MCF 10A (cell line): ENCODE measurements at regions not wholly inside any gene's neighbourhood (a gene's known extent, or its start where the extent isn't known, plus 50 kb on each side); places are given as distances from the start of the nearest gene placed in this dataset.

Experiments used
- BruUV-seq: library from RNA; stranded (reverse); fragments of 400-500 nt; replicated peaks from 2 replicates; lab custom pipeline; 2021; lab: Mats Ljungman, UMichigan
- CTCF ChIA-PET: fragments of 300-600 bp; sonication (Branson Sonifier 250); formaldehyde crosslinking; extraction: SDS; loops from one replicate; lab custom pipeline; 2021; ENCODE audit warnings: antibody characterized with exemption, inconsistent platforms; lab: Yijun Ruan, JAX
- POLR2A ChIA-PET: fragments of 300-600, 350-650 bp; sonication (Branson Sonifier 250); formaldehyde crosslinking; extraction: SDS; loops from one replicate; lab custom pipeline; 2020; ENCODE audit warnings: antibody characterized with exemption, inconsistent platforms; lab: Yijun Ruan, JAX
- DNase-seq: peaks from one replicate; pipeline ENCODE4 v3.0.0-alpha.2; 2018; ENCODE audit not compliant: unreplicated experiment
- H3K27ac Mint-ChIP-seq: one replicate; pipeline ENCODE4 v1.8.0; 2022; ENCODE audit warnings: mild to moderate bottlenecking, low read depth, mixed read lengths; ENCODE audit not compliant: unreplicated experiment
- H3K27me3 Mint-ChIP-seq: one replicate; pipeline ENCODE4 v1.8.0; 2022; ENCODE audit warnings: mixed read lengths; ENCODE audit not compliant: insufficient read depth, unreplicated experiment
- H3K36me3 Mint-ChIP-seq: one replicate; pipeline ENCODE4 v1.8.0; 2022; ENCODE audit warnings: mild to moderate bottlenecking, moderate library complexity, mixed read lengths; ENCODE audit not compliant: insufficient read depth, unreplicated experiment
- H3K4me1 Mint-ChIP-seq: one replicate; pipeline ENCODE4 v1.8.0; 2022; ENCODE audit warnings: mixed read lengths; ENCODE audit not compliant: insufficient read depth, unreplicated experiment
- H3K4me3 Mint-ChIP-seq: one replicate; pipeline ENCODE4 v1.8.0; 2022; ENCODE audit warnings: mild to moderate bottlenecking, moderate library complexity, mixed read lengths; ENCODE audit not compliant: unreplicated experiment
- H3K9me3 Mint-ChIP-seq: one replicate; pipeline ENCODE4 v1.8.0; 2022; ENCODE audit warnings: mixed read lengths; ENCODE audit not compliant: unreplicated experiment
- CTCF ChIP-seq: fragments of 200-600 bp; IDR thresholded peaks from one replicate; pipeline ENCODE4 v1.8.0; 2022; ENCODE audit warnings: antibody characterized with exemption, mild to moderate bottlenecking; ENCODE audit not compliant: unreplicated experiment
- intact Hi-C: fragments of 100-400 bp; cut with micrococcal nuclease; formaldehyde crosslinking; loops from 2 replicates; pipeline ENCODE4 v1.14.1; 2022

GRCh38 chr1:112074711-112075110 lies 85.2 kb upstream of the KCND3 start:
- Mint-ChIP-seq H3K36me3 (no peaks in the 10 kb centered on the region), H3K4me1 (no peaks in the 10 kb centered on the region), H3K4me3 (no peak overlapping the region), H3K9me3 (no peaks in the 10 kb centered on the region), H3K27me3 (peaks cover 16% of the 10 kb centered on the region), H3K27ac (no peak overlapping the region)
- ChIA-PET CTCF (no interaction called here), POLR2A (no interaction called here)
- intact Hi-C loops = no loop called here
- DNase-seq = no peak
- no TSS peak for BruUV-seq
- no peak for TF ChIP-seq CTCF

GRCh38 chr1:112075566-112075965 lies 86.1 kb upstream of the KCND3 start:
- CTCF ChIA-PET = no interaction called here
- DNase-seq = no peak
- POLR2A ChIA-PET = no interaction called here
- no TSS peak for BruUV-seq
- no peak for TF ChIP-seq CTCF
- H3K4me3 Mint-ChIP-seq = no peak overlapping the region
- no peaks in the 10 kb centered on the region for H3K9me3 Mint-ChIP-seq
- H3K4me1 Mint-ChIP-seq = no peaks in the 10 kb centered on the region
- peaks cover 25% of the 10 kb centered on the region for H3K27me3 Mint-ChIP-seq
- intact Hi-C loops = no loop called here
- no peak overlapping the region for H3K27ac Mint-ChIP-seq
- H3K36me3 Mint-ChIP-seq = no peaks in the 10 kb centered on the region

- H3K4me1 Mint-ChIP-seq = no peaks in the 10 kb centered on the region
- no peaks in the 10 kb centered on the region for H3K9me3 Mint-ChIP-seq
- no peak for TF ChIP-seq CTCF
- DNase-seq = no peak
- H3K36me3 Mint-ChIP-seq = no peaks in the 10 kb centered on the region
- ChIA-PET CTCF (no interaction called here), POLR2A (no interaction called here)
- peaks cover 26% of the 10 kb centered on the region for H3K27me3 Mint-ChIP-seq
- no peak overlapping the region for H3K4me3 Mint-ChIP-seq
- intact Hi-C loops = no loop called here
- BruUV-seq = no TSS peak
- H3K27ac Mint-ChIP-seq = no peak overlapping the region
Observed at GRCh38 chr1:112079446-112079845, 90.0 kb upstream of the KCND3 start.

GRCh38 chr1:112083487-112083886 lies 94.0 kb upstream of the KCND3 start:
- H3K9me3 Mint-ChIP-seq = no peaks in the 10 kb centered on the region
- ChIA-PET CTCF (interaction anchor here (0.6 to 1.0 kb wide), 2 partner anchors 13 to 265 kb away, joined by 3 to 5 read pairs; no protein-coding TSS in a partner anchor), POLR2A (interaction anchor here (0.6 kb wide), 1 partner anchor 220 kb away, joined by 3 read pairs; no protein-coding TSS in a partner anchor)
- TF ChIP-seq CTCF = no peak
- DNase-seq = peak; percentile 44
- H3K27me3 Mint-ChIP-seq = peaks cover 44% of the 10 kb centered on the region
- H3K36me3 Mint-ChIP-seq = no peaks in the 10 kb centered on the region
- H3K4me1 Mint-ChIP-seq = no peaks in the 10 kb centered on the region
- no peak overlapping the region for H3K4me3 Mint-ChIP-seq
- intact Hi-C loops = no loop called here
- H3K27ac Mint-ChIP-seq = no peak overlapping the region
- no TSS peak for BruUV-seq
